A673 (cell line): ENCODE measurements at regions not wholly inside any gene's neighbourhood (a gene's known extent, or its start where the extent isn't known, plus 50 kb on each side); places are given as distances from the start of the nearest gene placed in this dataset.
"Not testable (repeated sequence)": the region's sequence is repeated elsewhere in the genome, so short reads cannot be mapped to it uniquely, and the experiment has no call there.

ENCODE experiments used
- BruUV-seq: library from RNA; stranded (reverse); fragments of 400-500 nt; replicated peaks from 2 replicates; lab custom pipeline; 2021; lab: Mats Ljungman, UMichigan
- CTCF ChIA-PET: fragments of 300-600 bp; sonication (Branson Sonifier 250); formaldehyde crosslinking; loops from one replicate; lab custom pipeline; 2022; ENCODE audit warnings: antibody characterized with exemption; lab: Charles Lee
- POLR2A ChIA-PET: fragments of 300-600 bp; sonication (Branson Sonifier 250); formaldehyde crosslinking; loops from one replicate; lab custom pipeline; 2022; ENCODE audit warnings: antibody characterized with exemption; ENCODE audit not compliant: low non-redundant PET; lab: Charles Lee
- DNase-seq: peaks from one replicate; pipeline ENCODE4 v3.0.0-alpha.2; 2015; ENCODE audit warnings: low spot score
- H3K27ac ChIP-seq: fragments of 200-600 bp; sonication (generic); 2 replicates; pipeline ENCODE4 v1.5.1; 2016; ENCODE audit warnings: mixed run types, low read depth, mild to moderate bottlenecking, mixed read lengths, antibody characterized with exemption, low read length; ENCODE audit not compliant: poor library complexity, severe bottlenecking
- H3K27me3 ChIP-seq: fragments of 200-600 bp; sonication (generic); replicated peaks from 2 replicates; pipeline ENCODE4 v1.6.1; 2017; ENCODE audit warnings: mixed run types, low read depth, mild to moderate bottlenecking, mixed read lengths, antibody characterized with exemption, low read length; ENCODE audit not compliant: insufficient read depth, poor library complexity
- H3K36me3 ChIP-seq: fragments of 200-600 bp; sonication (generic); 2 replicates; pipeline ENCODE4 v1.6.1; 2016; ENCODE audit warnings: mixed run types, mild to moderate bottlenecking, mixed read lengths, antibody characterized with exemption, low read length; ENCODE audit not compliant: insufficient read depth, poor library complexity, severe bottlenecking
- H3K4me1 ChIP-seq: fragments of 200-600 bp; sonication (generic); 2 replicates; pipeline ENCODE4 v1.6.1; 2017; ENCODE audit warnings: mixed run types, mild to moderate bottlenecking, mixed read lengths, antibody characterized with exemption, low read length; ENCODE audit not compliant: insufficient read depth, poor library complexity, severe bottlenecking
- H3K4me3 ChIP-seq: fragments of 200-600 bp; sonication (generic); 2 replicates; pipeline ENCODE4 v1.5.1; 2016; ENCODE audit warnings: low read depth, mixed run types, mild to moderate bottlenecking, mixed read lengths, low read length; ENCODE audit not compliant: poor library complexity, severe bottlenecking
- H3K9me3 ChIP-seq: fragments of 200-600 bp; sonication (generic); 2 replicates; pipeline ENCODE4 v1.6.1; 2016; ENCODE audit warnings: mixed run types, low read depth, mild to moderate bottlenecking, mixed read lengths, antibody characterized with exemption, low read length; ENCODE audit not compliant: poor library complexity, severe bottlenecking
- CTCF ChIP-seq: fragments of 300-800, 200-600 bp; sonication (generic); conservative IDR thresholded peaks from 2 replicates; pipeline ENCODE4 v1.5.1; 2017; ENCODE audit warnings: low read depth, mild to moderate bottlenecking, antibody characterized with exemption, low read length, moderate library complexity, mixed read lengths
- EZH2 ChIP-seq: fragments of 200-600 bp; sonication (generic); IDR thresholded peaks from 2 replicates; pipeline ENCODE4 v1.6.1; 2017; ENCODE audit warnings: borderline replicate concordance, low read depth, mild to moderate bottlenecking, mixed read lengths, antibody characterized with exemption, low read length; ENCODE audit not compliant: poor library complexity, severe bottlenecking
- intact Hi-C: fragments of 100-400 bp; cut with micrococcal nuclease; formaldehyde crosslinking; loops from one replicate; pipeline ENCODE4 v1.10.0; 2022; ENCODE audit not compliant: unreplicated experiment

GRCh38 chr17:27180322-27180721, 113.6 kb upstream of the WSB1 start:
- DNase-seq: no peak
- Histone ChIP-seq H3K36me3 (peaks cover 3% of the 10 kb centered on the region), H3K4me3 (no peak overlapping the region), H3K4me1 (no peaks in the 10 kb centered on the region), H3K27ac (no peak overlapping the region), H3K9me3 (peaks cover 9% of the 10 kb centered on the region), H3K27me3 (no peaks in the 10 kb centered on the region)
- no TSS peak for BruUV-seq
- intact Hi-C loops: no loop called here
- ChIA-PET POLR2A (no interaction called here), CTCF (no interaction called here)
- TF ChIP-seq EZH2: no peak
- no peak for TF ChIP-seq CTCF

- DNase-seq, intact Hi-C loops, CTCF ChIA-PET, H3K36me3 ChIP-seq, BruUV-seq, H3K4me3 ChIP-seq, H3K4me1 ChIP-seq, H3K9me3 ChIP-seq, H3K27me3 ChIP-seq, POLR2A ChIA-PET, H3K27ac ChIP-seq: not testable (repeated sequence)
Measured at GRCh38 chr17:27181379-27181925, 112.5 kb upstream of the WSB1 start.

- TF ChIP-seq EZH2 (no peak), CTCF (no peak)
- Histone ChIP-seq H3K4me1 (no peaks in the 10 kb centered on the region), H3K36me3 (peaks cover 3% of the 10 kb centered on the region), H3K27me3 (no peaks in the 10 kb centered on the region), H3K27ac (no peak overlapping the region), H3K9me3 (peaks cover 9% of the 10 kb centered on the region), H3K4me3 (no peak overlapping the region)
- BruUV-seq: no TSS peak
- ChIA-PET CTCF (no interaction called here), POLR2A (no interaction called here)
- intact Hi-C loops: no loop called here
- DNase-seq: no peak
Measured at GRCh38 chr17:27181935-27182334, 112.0 kb upstream of the WSB1 start.

GRCh38 chr17:27197505-27197904, 96.4 kb upstream of the WSB1 start:
- peak; percentile 52 for DNase-seq
- POLR2A ChIA-PET, intact Hi-C loops, H3K27ac ChIP-seq, BruUV-seq, CTCF ChIA-PET, H3K27me3 ChIP-seq, H3K4me3 ChIP-seq, H3K4me1 ChIP-seq, H3K36me3 ChIP-seq, H3K9me3 ChIP-seq: not testable (repeated sequence)
- TF ChIP-seq CTCF: peak; percentile 52
